ENCODE measurements at regions not wholly inside any gene's neighbourhood (a gene's known extent, or its start where the extent isn't known, plus 50 kb on each side); places are given as distances from the start of the nearest gene placed in this dataset.

GRCh38 chr2:136205615-136206014 is 87.7 kb upstream of the CXCR4 start:
- no peak for TF ChIP-seq CTCF (IDR thresholded peaks at IDR 0.05; ENCODE audit: unreplicated experiment)
- Mint-ChIP-seq H3K27me3 (ENCODE audit: low read depth) (peaks cover 16% of the 10 kb centered on the region), H3K36me3 (no peaks in the 10 kb centered on the region), H3K4me1 (no peaks in the 10 kb centered on the region), H3K4me3 (no peak overlapping the region), H3K9me3 (peaks cover 25% of the 10 kb centered on the region), H3K27ac (no peak overlapping the region)
- DNase-seq (ENCODE audit: low spot score in 2 of 2, unreplicated experiment in 2 of 2): no peak

GRCh38 chr2:136204971-136205370 is 87.0 kb upstream of the CXCR4 start:
- no peak for TF ChIP-seq CTCF (IDR thresholded peaks at IDR 0.05; ENCODE audit: unreplicated experiment)
- no peaks in the 10 kb centered on the region for H3K36me3 Mint-ChIP-seq
- no peak for DNase-seq (ENCODE audit: low spot score in 2 of 2, unreplicated experiment in 2 of 2)
- peaks cover 21% of the 10 kb centered on the region for H3K9me3 Mint-ChIP-seq
- H3K4me3 Mint-ChIP-seq: no peak overlapping the region
- no peaks in the 10 kb centered on the region for H3K4me1 Mint-ChIP-seq
- peaks cover 17% of the 10 kb centered on the region for H3K27me3 Mint-ChIP-seq (ENCODE audit: low read depth)
- no peak overlapping the region for H3K27ac Mint-ChIP-seq

GRCh38 chr2:136195226-136195625 is 77.3 kb upstream of the CXCR4 start:
- peaks cover 2% of the 10 kb centered on the region for H3K27me3 Mint-ChIP-seq (ENCODE audit: low read depth)
- H3K36me3 Mint-ChIP-seq: no peaks in the 10 kb centered on the region
- DNase-seq (ENCODE audit: low spot score in 2 of 2, unreplicated experiment in 2 of 2): no peak
- H3K4me1 Mint-ChIP-seq: no peaks in the 10 kb centered on the region
- no peak overlapping the region for H3K27ac Mint-ChIP-seq
- peaks cover 16% of the 10 kb centered on the region for H3K9me3 Mint-ChIP-seq
- no peak overlapping the region for H3K4me3 Mint-ChIP-seq
- no peak for TF ChIP-seq CTCF (IDR thresholded peaks at IDR 0.05; ENCODE audit: unreplicated experiment)

GRCh38 chr2:136191041-136191440 is 73.1 kb upstream of the CXCR4 start:
- H3K27me3 Mint-ChIP-seq (ENCODE audit: low read depth): no peaks in the 10 kb centered on the region
- no peaks in the 10 kb centered on the region for H3K4me1 Mint-ChIP-seq
- H3K9me3 Mint-ChIP-seq: no peaks in the 10 kb centered on the region
- DNase-seq (ENCODE audit: low spot score in 2 of 2, unreplicated experiment in 2 of 2): no peak
- no peaks in the 10 kb centered on the region for H3K36me3 Mint-ChIP-seq
- H3K4me3 Mint-ChIP-seq: no peak overlapping the region
- H3K27ac Mint-ChIP-seq: no peak overlapping the region
- no peak for TF ChIP-seq CTCF (IDR thresholded peaks at IDR 0.05; ENCODE audit: unreplicated experiment)

GRCh38 chr2:136189221-136189782 is 71.4 kb upstream of the CXCR4 start:
- Mint-ChIP-seq H3K27me3 (ENCODE audit: low read depth) (no peaks in the 10 kb centered on the region), H3K9me3 (peaks cover 5% of the 10 kb centered on the region), H3K36me3 (no peaks in the 10 kb centered on the region), H3K27ac (no peak overlapping the region), H3K4me1 (no peaks in the 10 kb centered on the region), H3K4me3 (no peak overlapping the region)
- no peak for DNase-seq (ENCODE audit: low spot score in 2 of 2, unreplicated experiment in 2 of 2)
- no peak for TF ChIP-seq CTCF (IDR thresholded peaks at IDR 0.05; ENCODE audit: unreplicated experiment)

GRCh38 chr2:136188086-136188485 is 70.1 kb upstream of the CXCR4 start:
- Mint-ChIP-seq H3K4me3 (no peak overlapping the region), H3K27me3 (ENCODE audit: low read depth) (no peaks in the 10 kb centered on the region), H3K27ac (no peak overlapping the region), H3K4me1 (no peaks in the 10 kb centered on the region), H3K36me3 (no peaks in the 10 kb centered on the region), H3K9me3 (peaks cover 5% of the 10 kb centered on the region)
- no peak for TF ChIP-seq CTCF (IDR thresholded peaks at IDR 0.05; ENCODE audit: unreplicated experiment)
- DNase-seq (ENCODE audit: low spot score in 2 of 2, unreplicated experiment in 2 of 2): no peak

Data from mesothelial cell of epicardium (in vitro differentiated cells).